ENCODE measurements at regions not wholly inside any gene's neighbourhood (a gene's known extent, or its start where the extent isn't known, plus 50 kb on each side); places are given as distances from the start of the nearest gene placed in this dataset.

DNA sequence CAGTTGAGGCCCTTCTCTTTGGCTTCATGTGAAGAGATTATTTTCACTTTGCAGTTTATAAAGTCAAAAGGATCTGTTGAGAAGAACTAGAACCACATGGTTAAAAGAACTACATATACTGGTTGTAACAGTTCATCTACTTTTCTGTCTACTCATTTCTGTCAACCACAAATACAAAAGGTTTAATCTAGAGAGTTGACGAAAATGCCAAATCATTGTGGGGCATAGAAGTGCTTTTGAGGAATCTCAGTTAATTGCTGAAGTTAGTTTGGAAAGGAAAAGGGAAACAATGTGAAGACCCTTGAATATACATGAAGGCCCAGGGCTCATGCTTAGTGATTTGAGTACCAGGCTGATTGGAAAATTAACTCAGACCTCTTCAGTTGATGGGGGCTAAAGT lies 415.7 kb upstream of the ZP4 start:
- no peak for DNase-seq (ENCODE audit: low read depth in 2 of 2)

DNA sequence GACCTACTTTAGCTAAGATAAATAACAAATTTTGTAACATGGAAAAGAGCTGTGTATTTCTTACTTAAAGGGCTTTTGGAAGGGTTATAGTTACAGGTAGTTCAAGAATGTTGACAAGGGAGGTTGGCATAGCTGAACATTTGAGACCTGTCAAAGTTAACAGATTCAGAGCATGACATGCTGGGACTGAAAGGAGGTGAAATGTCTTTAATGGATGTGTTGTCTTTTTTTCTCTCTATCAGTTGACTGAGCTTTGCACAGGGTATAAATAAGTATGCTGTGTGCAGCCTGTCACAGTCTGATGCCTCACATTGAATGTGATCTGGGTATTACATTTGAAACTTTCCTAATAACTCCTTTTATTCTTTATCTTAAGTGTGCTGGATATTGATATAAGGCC lies 411.9 kb upstream of the ZP4 start:
- DNase-seq (ENCODE audit: low read depth in 2 of 2): no peak

DNA sequence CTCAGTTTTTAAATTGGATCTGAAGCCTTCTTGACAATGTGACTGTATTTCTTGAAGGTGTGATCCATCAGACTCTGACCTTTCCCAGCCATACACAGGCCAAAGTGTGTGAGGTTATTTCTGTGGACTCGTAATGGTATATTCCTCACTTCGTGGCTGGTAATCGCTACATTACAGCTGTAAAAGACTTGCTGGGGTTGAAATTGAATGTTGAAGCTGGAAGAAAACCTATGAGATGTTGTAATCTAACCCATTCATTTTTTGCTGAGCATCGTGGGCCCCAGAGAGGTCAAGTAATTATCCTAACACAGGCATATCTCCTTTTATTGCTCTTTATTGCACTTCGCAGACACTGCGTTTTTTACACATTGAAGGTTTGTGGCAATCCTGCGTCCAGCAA lies 405.6 kb upstream of the ZP4 start:
- DNase-seq (ENCODE audit: low read depth in 2 of 2): no peak

DNA sequence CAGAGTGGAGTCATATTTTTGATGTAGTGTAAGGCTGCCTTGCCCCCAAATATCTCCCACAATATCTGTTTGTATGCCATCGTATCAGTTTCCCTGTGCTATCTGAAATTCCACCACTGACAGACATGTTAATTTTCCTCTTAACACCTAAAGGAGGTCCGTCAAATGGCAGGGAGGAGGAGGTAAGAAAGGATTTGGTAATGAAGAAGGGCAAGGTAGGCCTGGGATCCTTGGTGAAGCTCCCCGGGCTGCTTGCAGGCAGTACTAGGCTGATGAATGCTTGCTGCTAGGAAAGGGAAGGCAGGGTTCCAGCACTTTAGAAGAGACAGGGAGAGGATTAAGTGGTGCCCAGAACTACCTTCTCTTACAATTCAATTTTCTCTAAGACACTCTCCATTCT lies 402.4 kb upstream of the ZP4 start:
- DNase-seq (ENCODE audit: low read depth in 2 of 2): no peak

DNA sequence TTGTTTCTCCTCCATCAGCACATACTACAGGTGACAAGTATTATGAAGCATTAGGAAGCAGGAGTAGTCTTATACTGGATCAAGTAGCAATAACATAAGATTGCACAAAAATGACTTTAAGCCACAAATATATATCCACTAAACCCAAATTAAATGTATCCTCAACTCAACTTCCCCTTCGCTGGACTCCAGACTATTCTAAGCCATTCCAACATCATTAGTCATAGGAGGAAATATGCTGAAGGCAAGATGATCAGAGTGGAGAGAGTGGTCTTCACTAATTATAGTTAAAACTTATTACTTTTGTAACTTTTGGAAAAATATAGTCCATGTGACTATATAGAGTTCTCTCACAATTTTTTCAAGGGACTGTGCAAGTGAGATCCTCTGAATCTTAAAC lies 390.7 kb upstream of the ZP4 start:
- DNase-seq (ENCODE audit: low read depth in 2 of 2): no peak

DNA sequence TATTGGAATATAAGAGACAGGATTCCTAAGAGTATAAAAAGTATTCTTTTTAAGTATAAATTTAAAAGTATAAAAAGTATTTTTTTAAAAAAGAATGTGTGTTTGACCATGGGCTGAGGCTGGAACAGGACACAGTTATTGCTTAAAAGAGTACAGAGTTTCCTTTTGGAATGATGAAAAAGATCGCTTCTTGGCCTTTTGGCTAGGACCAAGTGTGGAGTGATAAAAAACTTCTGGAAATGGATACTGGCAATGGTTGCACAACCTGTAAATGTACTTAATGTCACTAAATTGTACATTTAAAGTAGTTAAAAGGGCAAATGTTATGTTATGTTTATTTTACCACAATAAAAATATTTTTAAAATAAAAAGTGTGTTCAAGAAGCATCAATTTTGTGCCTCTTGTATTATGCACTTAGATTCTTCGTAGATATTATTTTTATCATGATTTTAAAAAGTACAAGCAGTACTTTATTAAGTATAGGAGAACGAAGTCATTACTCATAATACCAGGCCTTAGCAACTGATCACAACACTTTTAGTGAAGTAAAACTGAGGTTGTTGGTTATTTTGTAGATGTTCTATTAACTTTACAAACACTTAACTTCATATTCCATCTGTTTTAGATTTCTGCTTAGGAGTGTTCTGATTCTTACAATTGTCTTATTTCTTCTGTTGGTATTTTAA lies 389.1 kb upstream of the ZP4 start:
- no peak for DNase-seq (ENCODE audit: low read depth in 2 of 2)

DNA sequence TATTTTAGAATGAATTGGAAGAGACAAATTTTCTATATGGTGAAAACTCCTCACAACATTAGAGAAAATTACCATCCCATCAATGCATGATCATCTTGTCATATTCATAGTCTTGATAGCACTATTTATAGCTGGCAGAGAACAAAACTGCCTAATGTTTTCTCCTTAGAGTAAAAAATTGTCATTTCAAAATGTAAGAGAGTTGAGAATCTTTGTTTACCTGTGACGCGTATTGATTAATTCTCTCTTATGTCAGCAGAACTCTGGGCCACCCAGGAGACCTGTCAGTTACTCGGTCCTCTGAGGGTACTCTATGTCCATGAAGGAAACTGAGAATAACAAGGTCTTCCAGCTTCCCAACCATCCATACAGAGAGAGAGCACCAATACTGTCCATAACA lies 381.4 kb upstream of the ZP4 start:
- no peak for DNase-seq (ENCODE audit: low read depth in 2 of 2)

DNA sequence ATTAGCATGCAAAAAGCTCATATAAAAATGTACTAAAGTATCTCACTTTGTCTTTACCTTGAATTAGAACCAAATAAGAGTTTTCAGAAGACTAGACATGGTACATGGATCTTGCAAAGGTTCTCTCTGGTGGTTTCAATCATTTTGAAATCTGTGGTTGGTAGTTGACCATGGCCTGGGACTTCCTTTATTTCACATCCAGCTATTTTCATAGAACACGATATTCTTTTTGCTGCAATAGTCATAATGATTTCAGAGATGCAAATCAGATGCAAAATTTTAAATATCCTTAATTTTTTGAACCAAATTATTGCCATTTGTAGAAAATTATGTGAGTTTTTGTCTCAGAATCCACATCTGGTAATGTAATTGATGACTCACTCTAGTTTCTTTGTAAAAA lies 375.1 kb upstream of the ZP4 start:
- DNase-seq (ENCODE audit: low read depth in 2 of 2): no peak

DNA sequence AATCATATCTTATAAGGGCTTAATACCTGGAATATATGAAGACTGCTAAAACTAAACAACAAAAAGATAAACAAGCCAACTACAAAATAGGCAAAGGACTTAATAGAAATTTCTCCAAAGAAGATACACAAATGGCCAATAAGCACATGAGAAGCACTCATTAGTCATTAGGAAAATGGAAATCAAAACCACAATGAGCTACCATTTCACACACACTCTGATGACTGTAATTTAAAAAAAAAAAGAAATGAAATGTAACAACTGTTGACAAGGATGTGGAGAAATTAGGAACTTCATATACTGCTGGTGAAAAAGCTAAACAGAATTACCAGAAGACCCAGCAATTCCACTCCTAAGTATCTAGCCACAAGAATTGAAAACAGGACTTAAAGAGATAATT lies 374.2 kb upstream of the ZP4 start:
- no peak for DNase-seq (ENCODE audit: low read depth in 2 of 2)

DNA sequence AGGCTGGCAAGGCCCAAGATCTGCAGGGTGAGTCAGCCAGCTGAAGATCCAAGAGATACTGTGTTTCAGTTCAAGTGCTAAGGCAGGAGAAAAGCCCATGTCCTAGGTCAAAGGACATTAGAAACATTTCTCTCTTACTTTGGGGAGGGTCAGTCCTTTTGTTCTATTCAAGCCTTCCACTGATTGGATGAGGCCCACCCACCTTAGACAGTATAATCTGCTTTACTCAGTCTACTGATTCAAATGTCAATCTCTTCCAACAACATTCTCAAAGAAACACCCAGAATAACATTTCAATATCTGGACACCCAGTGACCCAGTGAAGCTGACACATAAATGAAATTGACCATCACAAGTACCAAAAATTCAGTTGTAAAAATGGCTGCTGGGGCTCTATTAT lies 367.8 kb upstream of the ZP4 start:
- no peak for DNase-seq (ENCODE audit: low read depth in 2 of 2)

DNA sequence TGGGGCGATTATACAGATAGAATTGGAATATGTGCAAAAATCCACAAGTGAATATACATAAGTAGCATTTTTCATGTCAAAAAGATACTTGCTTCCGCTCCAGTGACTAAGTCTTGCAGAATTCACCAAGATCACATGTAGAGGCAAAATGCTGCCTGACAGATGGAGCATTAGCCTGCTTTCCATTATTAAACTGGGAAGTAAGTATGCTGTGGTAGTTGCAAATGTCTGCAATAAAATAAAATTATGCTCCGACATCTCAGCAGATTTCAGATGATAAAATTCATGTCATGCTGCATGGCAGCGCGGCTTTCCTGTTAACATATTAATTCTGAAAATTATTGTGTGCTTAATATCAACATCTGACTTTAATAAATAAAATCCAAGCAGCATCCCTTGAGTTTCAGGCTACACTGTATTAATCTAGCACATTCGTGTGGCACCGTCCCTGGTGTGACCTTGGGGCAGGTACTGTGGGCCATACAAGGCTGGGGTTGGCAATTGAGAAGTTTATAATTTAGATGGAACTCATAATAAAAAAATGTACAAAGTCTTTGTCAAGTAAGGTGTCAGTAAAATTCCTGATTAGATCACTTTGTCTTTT lies 366.4 kb upstream of the ZP4 start:
- DNase-seq (ENCODE audit: low read depth in 2 of 2): no peak

DNA sequence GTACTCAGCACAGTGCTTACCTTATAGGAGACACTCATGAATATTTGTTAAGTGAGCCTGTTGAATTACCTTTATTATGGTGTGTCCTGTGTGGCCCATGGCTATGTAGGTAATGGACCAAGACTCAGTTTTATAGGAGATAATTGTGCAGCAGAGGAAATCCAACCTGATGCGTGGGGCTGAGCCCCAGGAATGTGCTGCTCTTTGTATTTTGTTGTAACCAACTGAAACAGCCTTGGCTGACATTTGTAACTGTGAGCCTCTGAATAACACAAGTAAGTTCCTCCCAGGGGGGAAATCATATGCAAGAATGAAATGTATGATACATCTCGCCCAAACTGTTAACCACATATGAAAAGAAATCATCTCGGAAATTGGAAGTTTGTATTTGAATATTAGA lies 364.2 kb upstream of the ZP4 start:
- no peak for DNase-seq (ENCODE audit: low read depth in 2 of 2)

DNA sequence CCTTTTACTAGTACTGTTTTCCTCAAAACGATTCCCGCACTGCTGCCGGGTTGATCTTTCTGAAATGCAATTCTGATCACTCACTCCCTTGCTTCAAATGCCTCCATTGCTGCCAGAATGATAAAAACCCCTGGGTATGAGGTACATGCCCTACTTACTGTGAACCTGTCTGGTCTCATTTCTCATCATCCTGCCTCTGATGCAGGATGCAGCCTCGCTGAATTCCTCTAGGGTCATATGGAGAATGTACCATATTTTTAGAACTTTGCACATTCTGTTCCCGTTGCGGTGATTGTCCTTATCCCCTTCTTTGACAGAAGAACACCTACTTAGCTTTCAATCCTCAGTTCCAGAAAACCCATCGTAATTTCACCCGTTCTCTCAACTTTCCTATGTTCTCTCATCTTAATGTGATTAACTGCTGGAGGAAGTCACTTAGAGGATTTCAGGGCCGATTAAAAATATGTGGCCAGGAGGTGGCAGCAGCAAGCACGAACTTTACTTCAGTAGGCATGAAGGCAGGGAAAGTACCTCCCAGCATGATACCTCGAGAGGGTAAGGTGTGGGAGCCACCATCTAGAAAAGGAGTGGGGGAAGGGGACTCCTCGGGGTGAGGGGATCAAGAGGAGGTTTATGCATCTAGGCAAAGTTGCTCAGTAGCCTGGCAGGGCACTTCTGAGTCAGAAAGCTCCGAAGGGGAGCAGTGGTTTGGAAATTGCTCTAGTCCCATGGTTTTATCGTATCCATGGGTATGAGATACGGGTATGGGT lies 361.5 kb upstream of the ZP4 start:
- peak; percentile 7 to 19 for DNase-seq (ENCODE audit: low read depth in 2 of 2)

DNA sequence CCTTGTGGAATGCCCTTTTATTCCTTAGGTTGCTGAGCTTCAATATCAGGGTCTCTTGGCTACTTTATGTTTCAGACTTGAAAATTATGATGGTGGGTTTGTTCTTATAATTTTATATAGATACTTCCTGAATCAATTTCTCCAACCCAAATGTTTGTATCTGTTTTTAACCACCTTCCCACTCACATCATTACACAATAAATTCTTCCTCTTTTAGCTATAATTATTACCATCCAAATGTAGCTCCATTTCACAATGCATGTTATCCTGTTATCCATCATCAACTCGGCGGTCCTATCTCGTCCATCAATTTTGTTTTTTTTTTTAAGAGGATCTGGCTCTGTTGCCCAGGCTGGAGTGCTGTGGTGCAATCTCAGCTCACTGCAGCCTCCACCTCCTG lies 357.6 kb upstream of the ZP4 start:
- DNase-seq (ENCODE audit: low read depth in 2 of 2): no peak

DNA sequence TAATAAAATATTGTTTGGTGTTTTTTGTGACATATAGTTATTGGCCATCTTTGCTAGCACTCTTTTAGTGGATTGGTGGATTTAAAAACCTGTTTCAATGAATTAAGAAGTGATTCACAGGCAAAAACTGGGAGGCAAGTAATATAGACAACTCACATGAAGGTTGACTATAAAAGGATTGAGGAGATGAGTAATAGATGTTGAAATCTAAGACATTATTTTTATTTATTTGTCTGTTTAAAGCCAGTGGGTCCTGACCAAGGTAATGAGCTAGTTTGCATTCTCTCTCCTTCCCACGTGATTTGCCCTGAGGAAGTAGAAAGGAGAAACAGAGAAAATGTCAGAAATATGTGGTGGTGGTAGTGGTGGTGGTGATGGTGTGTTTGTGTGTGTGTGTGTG lies 351.5 kb upstream of the ZP4 start:
- no peak for DNase-seq (ENCODE audit: low read depth in 2 of 2)

DNA sequence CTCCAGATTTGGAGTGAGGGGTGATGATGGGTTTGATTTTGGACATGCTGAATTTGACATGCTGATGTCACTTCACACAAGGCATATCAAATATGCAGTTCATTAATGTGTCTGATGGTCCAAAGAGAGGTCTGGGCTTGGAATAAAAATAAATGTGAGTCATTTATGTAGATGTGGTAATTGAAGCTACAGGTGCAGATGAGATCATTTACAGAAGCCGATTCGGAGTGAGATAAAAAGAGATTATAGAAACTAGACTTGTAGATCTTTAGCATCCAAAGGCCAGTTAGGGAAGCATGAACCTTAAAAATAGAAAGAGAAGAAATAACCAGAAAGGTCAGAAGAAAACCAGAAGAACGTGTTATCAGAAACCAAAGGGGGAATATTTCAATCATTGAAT lies 350.9 kb upstream of the ZP4 start:
- DNase-seq (ENCODE audit: low read depth in 2 of 2): no peak

DNA sequence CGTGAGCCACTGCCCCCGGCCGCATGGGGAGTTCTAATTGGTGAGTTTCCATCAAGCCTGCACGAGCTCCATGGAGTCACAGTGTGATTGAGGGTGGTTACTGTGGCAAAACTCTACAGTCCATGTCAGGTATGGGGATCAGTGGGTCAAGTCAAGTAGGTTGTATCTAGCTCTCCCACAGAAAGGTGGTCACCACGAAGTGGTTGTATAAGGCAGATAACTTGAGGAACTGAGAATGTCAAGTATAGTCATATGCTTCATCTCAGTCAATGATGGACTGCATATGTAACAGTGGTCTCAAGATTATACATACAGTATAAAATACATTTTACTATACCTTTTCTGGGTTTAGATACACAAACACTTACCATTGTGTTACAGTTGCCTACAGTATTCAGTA lies 348.6 kb upstream of the ZP4 start:
- no peak for DNase-seq (ENCODE audit: low read depth in 2 of 2)

DNA sequence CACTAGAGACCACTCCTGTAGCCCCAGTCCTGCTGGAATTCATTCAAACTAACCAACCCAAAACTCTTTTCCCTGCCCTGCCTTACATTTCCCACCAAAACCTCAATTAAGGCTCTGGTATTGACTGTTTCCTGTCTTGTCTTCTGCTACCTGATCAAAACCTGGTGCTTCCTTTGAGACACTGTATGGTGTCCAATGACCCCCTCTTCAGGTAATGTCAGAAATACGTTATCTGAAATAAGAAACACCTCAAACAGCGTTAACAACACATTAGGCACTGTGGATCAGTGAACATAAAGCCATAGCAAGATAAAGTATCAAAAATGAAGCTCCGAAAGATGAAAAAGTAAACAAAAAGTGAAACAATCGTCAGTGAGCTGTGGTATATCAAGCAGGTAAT lies 343.2 kb upstream of the ZP4 start:
- DNase-seq (ENCODE audit: low read depth in 2 of 2): no peak

DNA sequence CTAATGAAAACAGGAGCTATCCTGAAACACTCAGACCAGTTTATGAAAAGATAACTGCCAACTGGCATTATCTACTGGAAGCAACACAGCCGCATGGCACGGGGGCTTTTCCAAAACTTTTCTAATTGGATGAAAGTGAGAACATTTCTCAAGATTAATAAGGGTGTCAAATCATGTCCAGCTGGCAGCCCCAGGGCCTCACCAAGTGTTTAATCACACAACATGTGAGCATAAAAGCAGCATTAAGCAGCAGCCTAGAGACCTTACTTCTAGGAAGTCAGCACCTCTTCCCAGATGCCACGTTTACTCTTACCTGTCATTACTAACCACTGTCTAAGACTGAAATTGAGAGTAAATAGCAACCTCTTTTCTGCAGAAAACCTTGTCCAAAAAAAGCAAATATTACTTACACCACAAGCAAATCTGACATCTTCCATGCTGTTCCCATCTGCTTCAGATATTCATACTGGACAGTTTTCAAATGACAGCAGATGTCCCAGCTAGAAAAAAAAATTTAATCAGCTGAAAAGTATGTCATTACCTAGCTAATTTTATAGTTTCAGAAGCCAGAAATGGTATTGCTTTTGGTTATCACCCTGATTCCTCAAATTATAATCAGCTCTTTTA lies 341.5 kb upstream of the ZP4 start:
- DNase-seq (ENCODE audit: low read depth in 2 of 2): no peak

DNA sequence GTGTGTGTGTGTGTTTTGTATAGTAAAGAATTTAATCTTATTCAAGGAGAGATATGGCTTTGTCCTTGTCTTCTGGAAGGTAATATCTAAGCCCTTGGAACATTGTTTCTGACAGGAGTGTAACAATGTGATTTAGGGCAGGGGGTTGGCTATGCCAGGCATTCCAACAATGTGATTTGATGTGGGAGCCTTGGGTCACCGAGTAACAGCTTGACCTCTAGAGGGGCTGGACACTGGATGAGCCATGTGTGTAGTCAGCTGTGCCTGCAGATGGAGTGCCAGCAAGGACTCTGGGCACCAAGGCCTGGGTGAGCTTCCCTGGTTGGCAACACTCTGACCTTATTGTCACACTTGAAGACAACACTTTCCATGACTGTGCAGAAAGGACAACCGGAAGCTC lies 336.1 kb upstream of the ZP4 start:
- no peak for DNase-seq (ENCODE audit: low read depth in 2 of 2)

DNA sequence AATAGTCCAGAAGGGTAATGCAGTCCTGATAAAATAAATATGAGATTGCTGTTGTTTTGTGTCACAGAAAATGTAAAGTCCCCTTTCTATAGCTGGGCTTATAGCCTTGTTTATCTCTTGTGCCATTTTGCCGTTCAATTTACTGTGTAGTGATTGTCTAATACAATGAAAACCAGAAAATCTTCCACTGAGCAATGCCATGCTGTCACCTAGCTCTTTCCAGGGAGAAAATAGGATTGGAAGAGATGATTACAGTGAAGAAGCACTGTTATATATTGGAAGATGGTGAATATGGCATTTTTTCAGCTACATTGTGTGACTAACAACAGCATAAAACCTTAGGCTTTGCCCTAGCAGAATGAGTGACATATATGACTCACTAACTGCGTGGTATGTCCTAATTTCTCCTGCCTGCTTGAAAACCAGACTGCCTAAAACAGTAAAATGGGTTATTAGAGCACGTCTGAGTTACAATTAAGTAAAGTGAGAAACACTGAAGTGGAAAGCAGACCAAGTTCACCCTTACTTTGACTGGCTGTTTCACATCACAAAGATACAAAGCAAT lies 332.4 kb upstream of the ZP4 start:
- DNase-seq (ENCODE audit: low read depth in 2 of 2): no peak

DNA sequence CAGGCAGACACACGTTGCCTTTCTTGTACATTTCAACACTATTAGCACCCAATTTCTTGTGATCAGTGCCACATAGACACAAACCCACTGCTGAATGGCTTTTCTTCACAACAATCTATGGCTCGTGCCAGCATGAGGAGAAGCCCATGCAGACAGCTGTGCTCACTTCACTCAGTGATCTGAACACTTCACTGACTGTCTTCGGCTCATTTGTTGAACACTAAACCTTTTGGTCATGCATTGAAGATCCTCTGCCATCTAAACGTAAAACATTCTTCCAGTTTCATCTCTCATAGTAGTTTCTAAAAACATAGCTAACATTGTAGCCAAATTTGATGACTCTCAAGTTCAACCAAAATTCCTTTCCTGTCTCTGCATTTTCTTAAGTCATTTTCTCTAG lies 331.0 kb upstream of the ZP4 start:
- no peak for DNase-seq (ENCODE audit: low read depth in 2 of 2)

Data from lung microvascular endothelial cell (primary cell).